ENCODE measurements at regions not wholly inside any gene's neighbourhood (a gene's known extent, or its start where the extent isn't known, plus 50 kb on each side); places are given as distances from the start of the nearest gene placed in this dataset.

DNA sequence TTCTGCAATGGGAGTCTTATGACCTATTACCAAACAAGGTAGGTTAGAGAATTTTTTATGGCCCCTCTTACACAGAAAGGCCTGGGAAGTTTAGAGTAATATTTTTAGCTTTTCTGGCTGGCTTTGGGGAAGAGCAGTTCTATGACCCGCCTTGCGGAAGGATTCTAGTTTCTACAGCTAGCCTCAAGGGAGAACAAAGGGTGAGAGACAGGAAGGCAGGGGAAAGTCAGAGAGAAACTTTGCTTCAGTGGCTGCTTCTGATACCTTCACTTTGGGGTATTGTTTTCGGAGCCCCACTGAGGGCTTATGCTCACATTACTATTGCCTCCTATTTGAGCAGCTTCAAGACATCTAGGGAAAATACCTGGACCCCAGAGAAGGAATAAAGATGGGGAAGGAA lies 80.7 kb upstream of the NUDT4 start:
- intact Hi-C loops (cut with DNase I): no loop called here

GRCh38 chr12:93297536-93297935 lies 80.2 kb upstream of the NUDT4 start:
- Histone ChIP-seq H3K4me3 (no peak overlapping the region), H3K9me3 (no peaks in the 10 kb centered on the region), H3K36me3 (no peaks in the 10 kb centered on the region), H3K4me1 (peaks cover 15 to 33% (median 17%) of the 10 kb centered on the region in 4 donors), H3K27me3 (no peaks in the 10 kb centered on the region), H3K27ac (replicated peaks in 1 of 4) (no peak overlapping the region)
- intact Hi-C loops (cut with DNase I): no loop called here
- 88% methylated on average over 2 of the region's 2 CpGs for WGBS
- DNase-seq (ENCODE audit: extremely low spot score): no peak
- no peak for TF ChIP-seq POLR2A (IDR thresholded peaks at IDR 0.05; ENCODE audit: low read depth)

More for the DNA sequence above, 80.7 kb upstream of the NUDT4 start:
- 93% methylated on average over 3 of the region's 3 CpGs for whole genome bisulfite sequencing
- H3K27me3 ChIP-seq: no peaks in the 10 kb centered on the region
- no peaks in the 10 kb centered on the region for H3K9me3 ChIP-seq
- no peak overlapping the region for H3K4me3 ChIP-seq
- H3K4me1 ChIP-seq: peaks cover 10 to 28% (median 12%) of the 10 kb centered on the region in 4 donors
- DNase-seq (ENCODE audit: extremely low spot score): no peak
- no peak overlapping the region for H3K27ac ChIP-seq (replicated peaks in 1 of 4)
- TF ChIP-seq, protein P1, sequence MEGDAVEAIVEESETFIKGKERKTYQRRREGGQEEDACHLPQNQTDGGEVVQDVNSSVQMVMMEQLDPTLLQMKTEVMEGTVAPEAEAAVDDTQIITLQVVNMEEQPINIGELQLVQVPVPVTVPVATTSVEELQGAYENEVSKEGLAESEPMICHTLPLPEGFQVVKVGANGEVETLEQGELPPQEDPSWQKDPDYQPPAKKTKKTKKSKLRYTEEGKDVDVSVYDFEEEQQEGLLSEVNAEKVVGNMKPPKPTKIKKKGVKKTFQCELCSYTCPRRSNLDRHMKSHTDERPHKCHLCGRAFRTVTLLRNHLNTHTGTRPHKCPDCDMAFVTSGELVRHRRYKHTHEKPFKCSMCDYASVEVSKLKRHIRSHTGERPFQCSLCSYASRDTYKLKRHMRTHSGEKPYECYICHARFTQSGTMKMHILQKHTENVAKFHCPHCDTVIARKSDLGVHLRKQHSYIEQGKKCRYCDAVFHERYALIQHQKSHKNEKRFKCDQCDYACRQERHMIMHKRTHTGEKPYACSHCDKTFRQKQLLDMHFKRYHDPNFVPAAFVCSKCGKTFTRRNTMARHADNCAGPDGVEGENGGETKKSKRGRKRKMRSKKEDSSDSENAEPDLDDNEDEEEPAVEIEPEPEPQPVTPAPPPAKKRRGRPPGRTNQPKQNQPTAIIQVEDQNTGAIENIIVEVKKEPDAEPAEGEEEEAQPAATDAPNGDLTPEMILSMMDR (IDR thresholded peaks at IDR 0.05): no peak
- TF ChIP-seq EP300 (IDR thresholded peaks at IDR 0.05) (no peak), POLR2A (IDR thresholded peaks at IDR 0.05; ENCODE audit: low read depth) (no peak), POLR2AphosphoS5 (IDR thresholded peaks at IDR 0.05) (no peak)
- no peaks in the 10 kb centered on the region for H3K36me3 ChIP-seq

DNA sequence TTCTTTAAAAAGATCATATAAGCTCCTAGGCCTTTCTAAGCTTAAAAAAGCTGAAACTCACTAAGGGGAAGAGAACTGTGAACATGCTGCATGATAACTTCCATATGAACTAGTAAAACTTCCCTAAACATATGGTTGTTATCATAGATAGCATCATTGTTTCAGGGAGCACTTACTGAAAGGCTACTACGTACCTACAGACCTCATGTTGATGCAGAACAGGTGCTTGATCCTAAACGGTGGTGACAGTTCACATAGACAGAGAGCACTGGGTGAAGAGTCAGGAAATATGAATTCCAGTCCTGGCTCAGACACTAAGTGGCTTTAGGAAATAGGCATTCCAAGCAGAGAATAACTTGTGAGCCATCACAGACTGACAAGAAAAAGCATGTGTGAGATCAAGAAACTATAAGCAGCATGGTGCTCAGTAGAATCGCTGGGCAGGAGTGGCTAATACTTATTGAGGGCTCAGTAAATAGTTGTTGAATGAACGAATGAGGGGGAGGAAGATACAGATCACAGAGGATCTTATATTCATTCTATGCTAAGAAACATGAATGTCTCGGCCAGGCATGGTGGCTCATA lies 78.4 kb upstream of the NUDT4 start:
- Histone ChIP-seq H3K4me1 (peaks cover 22 to 35% (median 23%) of the 10 kb centered on the region in 4 donors), H3K4me3 (no peak overlapping the region), H3K27me3 (no peaks in the 10 kb centered on the region), H3K27ac (replicated peaks in 1 of 4) (no peak overlapping the region), H3K36me3 (no peaks in the 10 kb centered on the region), H3K9me3 (no peaks in the 10 kb centered on the region)
- DNase-seq (ENCODE audit: extremely low spot score): no peak
- intact Hi-C loops (cut with DNase I): no loop called here
- TF ChIP-seq, protein P1 (IDR thresholded peaks at IDR 0.05): no peak
- TF ChIP-seq POLR2AphosphoS5 (IDR thresholded peaks at IDR 0.05): no peak
- TF ChIP-seq POLR2A (IDR thresholded peaks at IDR 0.05; ENCODE audit: low read depth): no peak
- no peak for TF ChIP-seq EP300 (IDR thresholded peaks at IDR 0.05)
- WGBS: 70% methylated on average over 5 of the region's 5 CpGs

DNA sequence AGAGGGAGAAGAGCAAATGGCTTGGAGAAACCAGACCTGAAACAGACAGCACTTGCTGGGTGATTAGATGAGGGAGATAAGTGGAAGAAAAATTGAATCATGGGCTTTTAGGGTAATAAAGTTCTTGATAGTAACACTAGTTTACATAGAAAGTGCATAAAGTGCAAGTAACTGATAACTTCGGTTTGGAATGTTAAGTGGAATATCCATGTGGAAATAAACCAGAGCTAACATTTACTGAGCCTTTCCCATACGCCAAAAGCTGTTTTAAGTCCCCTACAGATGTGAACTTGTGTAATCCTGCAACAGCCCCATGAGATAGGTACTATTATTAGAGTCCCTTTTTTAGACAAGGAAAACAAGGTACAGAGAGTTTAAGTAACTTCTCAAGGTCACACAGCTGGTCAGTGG lies 77.1 kb upstream of the NUDT4 start:
- intact Hi-C loops (cut with DNase I): no loop called here
- no peak for TF ChIP-seq EP300 (IDR thresholded peaks at IDR 0.05)
- no peak for TF ChIP-seq POLR2A (IDR thresholded peaks at IDR 0.05; ENCODE audit: low read depth)
- TF ChIP-seq, protein P1 (IDR thresholded peaks at IDR 0.05): no peak
- no peak for TF ChIP-seq POLR2AphosphoS5 (IDR thresholded peaks at IDR 0.05)

DNA sequence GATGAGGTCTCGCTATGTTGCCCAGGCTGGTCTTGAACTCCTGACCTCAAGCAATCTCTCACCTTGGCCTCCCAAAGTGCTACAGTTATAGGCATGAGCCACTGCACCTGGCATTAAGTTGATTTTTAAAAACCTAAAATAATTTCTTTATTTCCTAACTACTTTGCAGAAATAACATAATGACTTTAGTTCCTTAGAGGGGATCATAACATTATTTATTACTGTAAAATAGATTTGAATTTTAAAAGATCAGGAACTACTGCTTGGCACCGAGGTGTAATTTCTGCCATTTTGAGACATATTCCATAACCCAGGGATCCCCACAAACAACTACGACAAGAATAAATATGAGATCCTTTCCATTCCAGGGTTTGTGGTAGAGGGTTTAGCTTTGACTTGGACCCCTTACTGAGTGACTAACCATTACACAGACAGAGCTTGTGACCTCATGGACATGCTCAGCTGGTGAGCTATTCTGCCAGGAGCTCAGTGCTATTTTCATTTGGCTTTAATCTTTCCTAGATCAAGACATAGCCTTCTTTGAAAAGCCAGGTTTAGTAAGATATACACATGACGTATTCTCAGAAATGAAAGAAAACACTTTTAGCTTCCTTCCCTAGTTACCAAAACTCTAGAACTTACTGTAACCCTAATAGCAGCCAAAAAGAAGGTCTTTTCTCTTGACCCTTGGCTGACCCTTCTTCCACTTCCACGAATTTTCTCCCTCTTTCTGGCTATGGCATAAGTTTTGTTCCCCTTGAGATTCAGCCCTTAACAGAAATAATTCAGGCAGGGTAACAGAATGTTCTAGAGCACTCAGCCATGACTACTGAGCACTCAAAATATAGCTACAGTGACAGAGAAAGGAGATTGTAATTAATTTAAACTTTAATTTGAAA lies 75.1 kb upstream of the NUDT4 start:
- Histone ChIP-seq H3K36me3 (no peaks in the 10 kb centered on the region), H3K4me1 (peaks cover 22 to 35% (median 23%) of the 10 kb centered on the region in 4 donors), H3K9me3 (peaks cover 0 to 7% (median 3%) of the 10 kb centered on the region in 4 donors), H3K27ac (replicated peaks in 1 of 4) (peak overlapping the region; percentile 74 to 81 (median 78)), H3K27me3 (no peaks in the 10 kb centered on the region), H3K4me3 (no peak overlapping the region)
- intact Hi-C loops (cut with DNase I): no loop called here
- DNase-seq (ENCODE audit: extremely low spot score): no peak
- TF ChIP-seq POLR2AphosphoS5 (IDR thresholded peaks at IDR 0.05) (peak; percentile 70 to 81), EP300 (IDR thresholded peaks at IDR 0.05) (peak; percentile 95)
- TF ChIP-seq, protein P1 (IDR thresholded peaks at IDR 0.05): no peak
- 49% methylated on average over 5 of the region's 5 CpGs for WGBS

More for the DNA sequence above, 77.1 kb upstream of the NUDT4 start:
- Histone ChIP-seq H3K27ac (replicated peaks in 1 of 4) (no peak overlapping the region), H3K4me3 (no peak overlapping the region), H3K36me3 (no peaks in the 10 kb centered on the region), H3K27me3 (no peaks in the 10 kb centered on the region), H3K9me3 (peaks cover 0 to 2% (median under 1%) of the 10 kb centered on the region in 4 donors), H3K4me1 (peaks cover 22 to 35% (median 23%) of the 10 kb centered on the region in 4 donors)
- WGBS: 43% methylated on average over 2 of the region's 2 CpGs
- no peak for DNase-seq (ENCODE audit: extremely low spot score)

Data from esophagus muscularis mucosa (tissue), 4 donors.